ENCODE measurements at regions not wholly inside any gene's neighbourhood (a gene's known extent, or its start where the extent isn't known, plus 50 kb on each side); places are given as distances from the start of the nearest gene placed in this dataset.

DNA sequence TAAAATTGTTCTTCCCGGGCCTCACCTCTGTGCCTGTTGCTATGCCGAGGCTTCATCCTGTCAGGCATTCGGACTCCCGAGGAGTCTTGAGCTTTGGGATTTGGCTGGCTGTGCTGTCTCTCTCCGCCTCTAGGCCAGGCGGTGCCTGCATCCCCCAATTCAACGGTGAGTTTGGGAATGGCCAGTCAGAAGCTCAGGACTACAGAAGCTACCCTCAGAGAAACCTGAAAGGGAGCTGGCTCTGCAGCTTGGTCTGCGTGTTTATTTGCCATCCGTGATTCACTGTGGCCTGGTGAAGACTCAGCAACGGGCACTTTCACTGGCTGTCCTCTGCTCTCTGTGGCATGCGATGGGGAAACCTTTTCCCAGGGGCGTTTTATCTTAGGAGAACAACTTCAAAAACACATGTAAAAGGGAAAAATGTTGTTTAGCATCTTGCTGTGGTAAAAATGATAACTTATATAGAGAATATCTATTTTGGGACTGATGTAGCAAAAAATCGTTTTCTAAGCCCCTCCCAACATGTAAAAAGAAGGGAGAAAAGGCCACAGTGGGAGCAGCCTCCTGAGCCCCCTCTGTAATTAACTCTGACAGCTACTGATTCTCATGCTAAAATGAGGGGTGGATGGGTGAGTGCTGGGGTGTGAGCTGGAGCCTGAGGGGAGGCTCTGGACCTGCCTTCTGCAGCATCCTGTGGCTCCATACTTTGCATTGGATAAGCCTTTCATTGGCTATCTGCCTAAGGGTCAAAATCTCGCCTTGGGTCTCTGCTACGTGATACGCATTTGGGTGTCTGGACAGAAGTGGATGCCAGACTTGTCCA, 103.4 kb upstream of the KLHL25 start:
- Histone ChIP-seq H3K9me2 (replicated peaks; ENCODE audit: low read depth, low read length) (no peaks in the 10 kb centered on the region), H3K9ac (ENCODE audit: low read depth, low read length, poor library complexity, severe bottlenecking) (no peak overlapping the region)
- TF ChIP-seq EZH2phosphoT487 (IDR thresholded peaks at IDR 0.05; ENCODE audit: borderline replicate concordance): no peak
- TF ChIP-seq, protein P1, sequence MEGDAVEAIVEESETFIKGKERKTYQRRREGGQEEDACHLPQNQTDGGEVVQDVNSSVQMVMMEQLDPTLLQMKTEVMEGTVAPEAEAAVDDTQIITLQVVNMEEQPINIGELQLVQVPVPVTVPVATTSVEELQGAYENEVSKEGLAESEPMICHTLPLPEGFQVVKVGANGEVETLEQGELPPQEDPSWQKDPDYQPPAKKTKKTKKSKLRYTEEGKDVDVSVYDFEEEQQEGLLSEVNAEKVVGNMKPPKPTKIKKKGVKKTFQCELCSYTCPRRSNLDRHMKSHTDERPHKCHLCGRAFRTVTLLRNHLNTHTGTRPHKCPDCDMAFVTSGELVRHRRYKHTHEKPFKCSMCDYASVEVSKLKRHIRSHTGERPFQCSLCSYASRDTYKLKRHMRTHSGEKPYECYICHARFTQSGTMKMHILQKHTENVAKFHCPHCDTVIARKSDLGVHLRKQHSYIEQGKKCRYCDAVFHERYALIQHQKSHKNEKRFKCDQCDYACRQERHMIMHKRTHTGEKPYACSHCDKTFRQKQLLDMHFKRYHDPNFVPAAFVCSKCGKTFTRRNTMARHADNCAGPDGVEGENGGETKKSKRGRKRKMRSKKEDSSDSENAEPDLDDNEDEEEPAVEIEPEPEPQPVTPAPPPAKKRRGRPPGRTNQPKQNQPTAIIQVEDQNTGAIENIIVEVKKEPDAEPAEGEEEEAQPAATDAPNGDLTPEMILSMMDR (conservative IDR thresholded peaks at IDR 0.05; ENCODE audit: low read length): no peak

DNA sequence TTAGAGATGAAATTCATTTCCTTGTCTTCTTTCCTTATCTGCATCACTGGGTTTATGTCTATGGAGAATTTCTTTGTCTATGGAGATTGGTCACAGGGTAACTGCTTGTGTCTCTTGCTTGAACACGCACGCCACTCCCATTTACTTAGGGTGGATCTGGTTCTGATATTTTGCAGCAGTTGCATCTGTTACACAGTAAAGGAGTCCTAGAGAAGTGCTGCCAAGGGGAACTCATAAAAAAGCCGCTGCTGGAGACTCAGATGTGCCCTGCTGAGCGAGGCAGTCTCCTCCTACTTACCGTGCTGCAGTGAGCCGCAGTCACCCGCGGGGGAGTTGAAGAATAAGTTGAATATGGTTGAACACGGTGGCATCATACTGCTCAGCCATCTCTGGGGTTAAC, 105.2 kb upstream of the KLHL25 start:
- no peaks in the 10 kb centered on the region for H3F3A ChIP-seq (ENCODE audit: low read depth)
- no peak overlapping the region for H3K9ac ChIP-seq (ENCODE audit: low read depth, low read length, poor library complexity, severe bottlenecking)
- H2AFZ ChIP-seq (ENCODE audit: low read length): no peak overlapping the region
- no peaks in the 10 kb centered on the region for H3K27me3 ChIP-seq (ENCODE audit: insufficient read depth, low read length, poor library complexity, severe bottlenecking)
- H3K9me2 ChIP-seq (replicated peaks; ENCODE audit: low read depth, low read length): no peaks in the 10 kb centered on the region
- H3K4me3 ChIP-seq (ENCODE audit: low read length, poor library complexity, severe bottlenecking): no peak overlapping the region
- H3K9me3 ChIP-seq (ENCODE audit: insufficient read depth, low read depth, low read length): no peaks in the 10 kb centered on the region
- no peak for TF ChIP-seq EZH2phosphoT487 (IDR thresholded peaks at IDR 0.05; ENCODE audit: borderline replicate concordance)
- TF ChIP-seq, protein P1 (conservative IDR thresholded peaks at IDR 0.05; ENCODE audit: low read length): no peak
- H3K4me2 ChIP-seq (ENCODE audit: low read depth, low read length, poor library complexity, severe bottlenecking): no peak overlapping the region
- no peaks in the 10 kb centered on the region for H4K20me1 ChIP-seq (ENCODE audit: insufficient read depth, low read length, poor library complexity, severe bottlenecking)
- no peaks in the 10 kb centered on the region for H3K36me3 ChIP-seq (ENCODE audit: insufficient read depth, low read length)
- H3K4me1 ChIP-seq (ENCODE audit: insufficient read depth, low read length, poor library complexity, severe bottlenecking): no peaks in the 10 kb centered on the region
- H3K79me2 ChIP-seq (ENCODE audit: insufficient read depth, low read length): no peaks in the 10 kb centered on the region

More for the DNA sequence above, 103.4 kb upstream of the KLHL25 start:
- no peaks in the 10 kb centered on the region for H3K4me1 ChIP-seq (ENCODE audit: insufficient read depth, low read length, poor library complexity, severe bottlenecking)
- H3K4me2 ChIP-seq (ENCODE audit: low read depth, low read length, poor library complexity, severe bottlenecking): no peak overlapping the region
- no peak overlapping the region for H2AFZ ChIP-seq (ENCODE audit: low read length)
- H4K20me1 ChIP-seq (ENCODE audit: insufficient read depth, low read length, poor library complexity, severe bottlenecking): no peaks in the 10 kb centered on the region
- H3K9me3 ChIP-seq (ENCODE audit: insufficient read depth, low read depth, low read length): no peaks in the 10 kb centered on the region
- H3K79me2 ChIP-seq (ENCODE audit: insufficient read depth, low read length): no peaks in the 10 kb centered on the region
- no peaks in the 10 kb centered on the region for H3K36me3 ChIP-seq (ENCODE audit: insufficient read depth, low read length)
- H3K27me3 ChIP-seq (ENCODE audit: insufficient read depth, low read length, poor library complexity, severe bottlenecking): no peaks in the 10 kb centered on the region
- H3K4me3 ChIP-seq (ENCODE audit: low read length, poor library complexity, severe bottlenecking): no peak overlapping the region
- H3F3A ChIP-seq (ENCODE audit: low read depth): no peaks in the 10 kb centered on the region

DNA sequence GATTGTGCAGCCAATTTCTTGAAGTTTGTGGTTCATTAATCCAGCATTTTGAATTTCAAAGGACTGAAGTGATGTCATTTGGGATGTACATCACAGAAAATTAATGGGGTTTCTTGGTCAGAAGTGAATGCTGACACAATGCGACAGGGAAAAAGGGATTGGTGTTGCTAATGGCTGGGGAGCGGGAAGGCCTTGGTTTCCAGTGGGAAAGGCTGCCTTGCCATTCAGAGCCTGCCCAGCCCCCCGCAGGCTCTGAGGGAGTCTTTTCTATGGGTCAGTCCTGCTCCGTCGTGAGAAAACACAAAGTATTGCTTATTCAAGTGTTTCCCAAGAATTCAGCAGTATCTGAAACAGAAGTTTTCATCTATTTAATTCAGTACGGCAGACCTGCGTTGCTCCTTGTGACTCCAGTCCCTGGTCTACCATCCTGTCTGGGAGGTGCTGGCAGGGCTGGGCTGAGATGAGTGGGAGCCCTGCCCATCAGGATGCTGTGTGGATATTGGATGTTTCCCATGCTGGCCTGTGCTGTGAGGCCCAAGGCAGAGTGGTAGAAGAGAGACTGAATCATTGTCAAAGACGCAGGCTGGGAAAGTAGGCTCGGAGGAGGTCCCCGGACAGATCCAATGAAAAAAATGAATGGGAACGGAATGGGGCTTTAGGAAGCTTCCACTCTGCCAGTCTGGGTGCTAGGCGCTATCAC, 111.2 kb upstream of the KLHL25 start:
- Histone ChIP-seq H2AFZ (ENCODE audit: low read length) (no peak overlapping the region), H3K9me3 (ENCODE audit: insufficient read depth, low read depth, low read length) (no peaks in the 10 kb centered on the region), H3F3A (ENCODE audit: low read depth) (no peaks in the 10 kb centered on the region), H3K79me2 (ENCODE audit: insufficient read depth, low read length) (no peaks in the 10 kb centered on the region), H3K9me2 (replicated peaks; ENCODE audit: low read depth, low read length) (no peaks in the 10 kb centered on the region), H3K9ac (ENCODE audit: low read depth, low read length, poor library complexity, severe bottlenecking) (no peak overlapping the region), H4K20me1 (ENCODE audit: insufficient read depth, low read length, poor library complexity, severe bottlenecking) (no peaks in the 10 kb centered on the region), H3K4me2 (ENCODE audit: low read depth, low read length, poor library complexity, severe bottlenecking) (no peak overlapping the region), H3K4me3 (ENCODE audit: low read length, poor library complexity, severe bottlenecking) (no peak overlapping the region), H3K27me3 (ENCODE audit: insufficient read depth, low read length, poor library complexity, severe bottlenecking) (no peaks in the 10 kb centered on the region), H3K36me3 (ENCODE audit: insufficient read depth, low read length) (no peaks in the 10 kb centered on the region), H3K4me1 (ENCODE audit: insufficient read depth, low read length, poor library complexity, severe bottlenecking) (no peaks in the 10 kb centered on the region)
- TF ChIP-seq, protein P1 (conservative IDR thresholded peaks at IDR 0.05; ENCODE audit: low read length): no peak
- TF ChIP-seq EZH2phosphoT487 (IDR thresholded peaks at IDR 0.05; ENCODE audit: borderline replicate concordance): no peak

All from Loucy (cell line).